ENCODE measurements at regions not wholly inside any gene's neighbourhood (a gene's known extent, or its start where the extent isn't known, plus 50 kb on each side); places are given as distances from the start of the nearest gene placed in this dataset.
A peak's percentile ranks its signal among the peaks of the same experiment; 100 is the strongest.

GRCh38 chr2:38202713-38203445 is 126.9 kb upstream of the CYP1B1 start:
- peak; percentile 49 for DNase-seq

DNA sequence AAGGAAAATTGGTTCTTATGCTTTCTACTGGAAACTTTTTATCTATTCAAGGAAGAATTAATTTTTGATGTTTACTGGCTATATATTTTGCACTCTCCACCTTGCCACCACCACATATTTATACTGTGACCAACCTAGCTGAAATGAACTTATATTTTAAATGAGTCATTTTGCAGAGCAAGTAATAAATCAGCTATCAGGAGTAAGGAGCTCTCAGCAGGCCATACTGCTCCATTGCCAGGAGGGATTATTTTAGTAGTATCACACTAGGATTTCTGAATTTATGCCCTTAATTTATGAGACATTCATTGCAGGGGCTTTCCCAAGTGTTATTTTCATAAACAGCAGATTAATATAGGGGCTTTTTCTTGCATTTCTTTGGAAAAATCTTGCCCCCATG is 125.8 kb upstream of the CYP1B1 start:
- DNase-seq, result no peak

- DNase-seq, result no peak
Observed at GRCh38 chr2:38200598-38200997, 124.6 kb upstream of the CYP1B1 start.

DNA sequence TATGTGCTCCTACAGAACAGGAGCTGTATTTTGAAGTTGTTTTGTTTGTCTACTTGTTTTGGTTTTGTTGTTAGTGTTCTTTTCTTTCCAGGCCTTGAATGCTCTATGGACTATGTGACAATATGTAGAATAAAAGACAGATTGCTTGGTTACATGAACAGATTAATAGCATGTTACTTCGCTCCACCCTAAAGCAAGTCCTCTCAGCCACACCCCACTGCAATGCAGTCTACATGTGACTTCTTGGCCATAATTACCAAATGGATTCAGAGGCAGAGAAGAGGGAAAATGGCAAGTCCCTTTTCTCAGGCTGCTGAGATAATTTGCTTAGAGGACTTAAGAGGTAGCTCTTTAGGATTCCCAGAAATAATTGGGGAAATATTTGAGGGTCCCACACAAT is 123.2 kb upstream of the CYP1B1 start:
- no peak for DNase-seq

DNA sequence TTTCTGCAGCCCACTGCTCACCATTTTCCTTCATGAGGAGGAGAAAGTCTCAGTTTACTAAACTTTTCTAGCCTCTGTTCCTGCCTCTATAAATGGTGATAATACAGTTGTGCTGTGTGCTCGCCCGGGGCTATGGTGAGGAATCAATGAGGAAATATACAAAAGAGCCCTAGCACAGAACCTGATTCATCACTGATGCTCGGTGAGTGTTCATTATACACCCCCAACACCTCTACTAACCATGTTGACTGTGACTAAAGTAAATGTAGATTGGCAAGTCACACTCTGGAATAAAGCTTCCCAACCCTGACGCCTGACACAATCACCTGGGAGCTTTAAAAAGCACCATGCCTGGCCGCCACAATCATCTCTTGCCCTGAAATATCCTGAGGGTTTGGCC is 118.8 kb upstream of the CYP1B1 start:
- no peak for DNase-seq

DNA sequence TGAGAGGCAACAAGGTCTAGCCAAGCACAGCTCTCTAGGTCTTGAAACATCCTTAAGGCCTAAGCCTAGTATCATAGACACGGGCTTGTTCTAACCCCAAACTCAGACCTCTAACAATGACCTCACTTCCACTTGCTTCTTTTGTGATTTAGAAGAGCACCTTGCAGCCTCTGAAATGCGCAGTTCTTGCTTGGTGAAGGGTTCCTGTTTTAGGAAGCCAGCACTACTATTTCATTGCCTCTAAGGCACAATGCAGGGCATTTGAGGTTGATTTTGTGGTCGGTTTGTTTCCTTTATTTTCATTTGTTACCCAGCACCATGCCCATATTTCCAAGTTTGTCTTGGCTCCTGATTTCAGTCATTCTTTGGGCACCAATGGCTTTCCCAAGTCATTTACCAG is 117.0 kb upstream of the CYP1B1 start:
- peak; percentile 35 for DNase-seq

DNA sequence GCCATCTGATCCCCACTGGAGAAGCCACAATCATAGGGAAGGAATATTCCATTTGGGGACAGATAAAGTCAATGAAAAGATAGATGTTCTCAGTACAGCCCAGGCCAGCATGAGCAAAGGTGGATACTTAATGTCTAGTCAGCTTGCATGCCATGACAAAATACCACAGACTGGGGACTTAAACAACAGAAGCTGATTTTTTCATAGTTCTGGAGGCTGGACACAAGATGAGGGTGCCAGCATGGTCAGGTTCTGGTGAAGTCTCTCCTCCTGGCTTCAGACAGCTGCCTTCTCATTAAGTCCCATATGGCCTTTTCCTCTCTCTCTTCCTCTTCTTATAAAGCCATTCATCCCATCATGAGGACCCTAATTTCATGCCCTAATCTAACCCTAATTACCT is 116.1 kb upstream of the CYP1B1 start:
- DNase-seq, result no peak

DNA sequence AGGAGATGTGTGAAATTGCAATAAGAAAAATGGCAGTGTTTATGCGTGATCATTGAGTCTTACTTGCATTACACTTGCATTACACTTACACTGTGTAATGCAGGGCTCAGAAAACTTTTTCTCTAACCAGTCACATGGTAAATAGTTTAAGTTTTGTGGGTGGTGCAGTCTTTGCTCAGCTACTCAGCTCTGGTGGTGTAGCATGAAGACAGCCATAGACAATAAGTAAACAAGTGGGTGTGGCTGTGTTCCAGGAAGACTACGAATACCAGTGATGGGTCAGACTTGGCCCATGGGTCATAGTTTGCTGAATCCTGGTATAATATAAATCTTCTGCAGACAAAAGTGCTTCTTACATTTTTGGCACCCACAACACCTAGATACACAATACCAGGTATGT is 115.6 kb upstream of the CYP1B1 start:
- DNase-seq, result no peak

GRCh38 chr2:38190542-38191218 is 114.7 kb upstream of the CYP1B1 start:
- DNase-seq, result peak; percentile 80

DNA sequence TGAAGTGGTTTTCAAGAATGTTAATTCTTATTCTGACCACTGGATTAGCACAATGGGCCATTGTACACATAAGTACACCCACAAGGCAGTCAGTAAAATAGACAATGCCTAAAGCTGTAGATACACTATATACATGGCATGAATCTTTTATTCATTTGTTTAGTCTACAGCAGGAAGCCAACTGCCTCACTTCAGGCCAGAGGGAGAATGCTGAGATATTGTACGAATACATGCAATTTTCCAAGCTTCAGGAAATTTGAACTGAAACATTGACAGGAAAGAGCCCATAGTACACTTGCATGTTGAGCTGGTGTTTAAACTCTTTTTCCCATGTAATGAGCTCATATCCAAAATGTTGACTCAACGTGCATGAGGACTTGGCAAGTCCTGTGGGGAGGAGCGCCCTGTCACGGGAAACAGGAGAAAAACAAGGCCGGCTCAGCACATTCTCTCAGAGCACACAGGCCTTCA is 111.6 kb upstream of the CYP1B1 start:
- no peak for DNase-seq

- DNase-seq, result no peak
Observed at GRCh38 chr2:38185012-38185491, 109.1 kb upstream of the CYP1B1 start.

DNA sequence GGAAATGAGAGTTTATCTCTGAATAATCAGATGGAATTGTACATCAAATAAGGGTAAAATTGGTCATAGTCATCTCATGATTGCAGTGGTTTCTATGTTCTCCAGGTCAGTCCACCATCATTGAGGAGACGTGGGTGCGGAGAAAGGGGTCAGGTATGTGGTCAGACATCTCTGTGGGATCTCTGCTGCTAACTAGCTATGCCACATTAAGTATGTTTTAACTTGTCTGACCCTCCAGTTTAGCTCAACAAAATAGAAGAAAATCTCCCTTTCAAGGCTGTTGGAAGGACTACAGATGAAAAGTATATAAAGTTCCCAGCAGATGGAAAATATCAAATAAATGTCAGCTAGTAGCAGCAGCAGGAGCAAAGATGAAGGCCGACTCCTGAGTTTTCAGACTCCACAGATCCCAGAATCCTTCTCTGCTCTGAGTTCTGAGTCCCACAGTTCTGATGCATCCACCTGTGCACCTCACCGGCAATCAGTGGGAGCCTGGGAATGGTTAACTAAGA is 106.6 kb upstream of the CYP1B1 start:
- DNase-seq, result no peak

GRCh38 chr2:38181806-38182491 is 106.0 kb upstream of the CYP1B1 start:
- no peak for DNase-seq

- no peak for DNase-seq
Observed at GRCh38 chr2:38180754-38181153, 104.8 kb upstream of the CYP1B1 start.

GRCh38 chr2:38178556-38179419 is 102.8 kb upstream of the CYP1B1 start:
- DNase-seq, result peak; percentile 30

GRCh38 chr2:38178119-38178518 is 102.2 kb upstream of the CYP1B1 start:
- DNase-seq, result peak; percentile 77

- DNase-seq, result peak; percentile 47
Observed at GRCh38 chr2:38176619-38177021, 100.7 kb upstream of the CYP1B1 start.

GRCh38 chr2:38174646-38175423 is 98.9 kb upstream of the CYP1B1 start:
- DNase-seq, result no peak

DNA sequence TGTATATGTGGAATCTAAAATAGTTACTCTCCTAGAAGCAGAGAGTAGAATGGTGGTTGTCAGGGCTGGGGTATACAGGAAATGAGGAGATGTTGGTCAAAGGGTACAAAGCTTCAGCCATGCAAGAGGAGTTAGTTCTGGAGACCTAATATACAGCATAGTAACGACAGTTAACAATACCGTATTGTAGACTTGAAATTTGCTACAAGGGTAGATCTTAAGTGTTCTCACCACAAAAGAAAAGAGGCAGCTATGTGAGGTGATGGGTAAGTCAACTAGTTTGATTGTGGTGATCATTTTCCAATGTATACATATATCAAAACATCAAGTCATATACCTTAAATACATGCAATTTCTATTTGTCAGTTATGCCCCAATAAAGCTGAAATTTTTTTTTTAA is 98.2 kb upstream of the CYP1B1 start:
- no peak for DNase-seq

GRCh38 chr2:38173683-38174082 is 97.7 kb upstream of the CYP1B1 start:
- DNase-seq, result no peak

GRCh38 chr2:38171208-38171855 is 95.4 kb upstream of the CYP1B1 start:
- DNase-seq, result no peak

Measured in hematopoietic multipotent progenitor cell treated with erythropoietin and hydrocortisone succinate and interleukin-3 and kit ligand, for 4 days (in vitro differentiated cells).